NB4 (cell line): ENCODE measurements at regions not wholly inside any gene's neighbourhood (a gene's known extent, or its start where the extent isn't known, plus 50 kb on each side); places are given as distances from the start of the nearest gene placed in this dataset.

Experiments used
- DNase-seq: peaks from one replicate; pipeline ENCODE4 v3.0.0; 2010; ENCODE audit warnings: low read depth
- H3K4me3 ChIP-seq: one replicate; pipeline ENCODE4 v1.5.1; 2011; ENCODE audit warnings: mild to moderate bottlenecking, low read depth, low read length, moderate library complexity
- CTCF ChIP-seq: IDR thresholded peaks from one replicate; pipeline ENCODE4 v1.5.1; 2012; ENCODE audit warnings: low read depth, low read length
- MAX ChIP-seq: IDR thresholded peaks from 2 replicates; pipeline ENCODE4 v1.6.1; 2011; ENCODE audit warnings: low read depth, low read length
- MYC ChIP-seq: IDR thresholded peaks from 2 replicates; pipeline ENCODE4 v1.6.1; 2011; ENCODE audit warnings: low read depth, low read length
- POLR2A ChIP-seq: IDR thresholded peaks from 2 replicates; pipeline ENCODE4 v1.6.1; 2011; ENCODE audit warnings: mild to moderate bottlenecking; ENCODE audit not compliant: insufficient read length; ENCODE audit errors: extremely low read depth

GRCh38 chr12:13359636-13360035 is 163.1 kb downstream of the EMP1 start:
- TF ChIP-seq MYC (no peak), CTCF (no peak), POLR2A (no peak), MAX (no peak)
- no peak for DNase-seq
- no peak overlapping the region for H3K4me3 ChIP-seq

GRCh38 chr12:13358391-13358905 is 161.9 kb downstream of the EMP1 start:
- no peak overlapping the region for H3K4me3 ChIP-seq
- no peak for TF ChIP-seq MYC
- no peak for TF ChIP-seq MAX
- no peak for TF ChIP-seq POLR2A
- no peak for TF ChIP-seq CTCF
- DNase-seq = no peak

- TF ChIP-seq POLR2A (no peak), CTCF (no peak), MYC (no peak), MAX (no peak)
- H3K4me3 ChIP-seq = no peak overlapping the region
- DNase-seq = no peak
Observed at GRCh38 chr12:13350946-13351345, 154.4 kb downstream of the EMP1 start.

- no peak for DNase-seq
- H3K4me3 ChIP-seq = no peak overlapping the region
- TF ChIP-seq MYC (no peak), POLR2A (no peak), MAX (no peak), CTCF (no peak)
Observed at GRCh38 chr12:13350381-13350780, 153.9 kb downstream of the EMP1 start.

GRCh38 chr12:13348464-13348863 is 151.9 kb downstream of the EMP1 start:
- DNase-seq = no peak
- no peak for TF ChIP-seq MYC
- no peak for TF ChIP-seq POLR2A
- no peak for TF ChIP-seq MAX
- no peak for TF ChIP-seq CTCF
- H3K4me3 ChIP-seq = no peak overlapping the region
